UCSD-AML1 (cell line): ENCODE measurements at regions not wholly inside any gene's neighbourhood (a gene's known extent, or its start where the extent isn't known, plus 50 kb on each side); places are given as distances from the start of the nearest gene placed in this dataset.

Source experiments
- DNase-seq: peaks from one replicate; lab custom pipeline; 2025; ENCODE audit not compliant: unreplicated experiment; lab: John Stamatoyannopoulos, UW

- no peak for DNase-seq
These were observed 73.1 kb upstream of the CXCR4 start for GRCh38 chr2:136191041-136191440.

- no peak for DNase-seq
These were observed 71.4 kb upstream of the CXCR4 start for GRCh38 chr2:136189221-136189782.

- DNase-seq: no peak
These were observed 70.1 kb upstream of the CXCR4 start for GRCh38 chr2:136188086-136188485.

- DNase-seq: no peak
These were observed 68.2 kb upstream of the CXCR4 start for GRCh38 chr2:136185981-136186776.

GRCh38 chr2:136183097-136183496 is 65.1 kb upstream of the CXCR4 start:
- no peak for DNase-seq

GRCh38 chr2:136182315-136182714 is 64.4 kb upstream of the CXCR4 start:
- DNase-seq: no peak

GRCh38 chr2:136179602-136179975 is 61.6 kb upstream of the CXCR4 start:
- no peak for DNase-seq

- no peak for DNase-seq
These were observed 61.1 kb upstream of the CXCR4 start for GRCh38 chr2:136178941-136179601.

GRCh38 chr2:136175868-136176267 is 57.9 kb upstream of the CXCR4 start:
- DNase-seq: no peak

- DNase-seq: no peak
These were observed 57.5 kb upstream of the CXCR4 start for GRCh38 chr2:136175466-136175865.

GRCh38 chr2:136173126-136173525 is 55.2 kb upstream of the CXCR4 start:
- DNase-seq: no peak

GRCh38 chr2:136171223-136171622 is 53.3 kb upstream of the CXCR4 start:
- no peak for DNase-seq

GRCh38 chr2:136168720-136169119 is 50.8 kb upstream of the CXCR4 start:
- DNase-seq: no peak

GRCh38 chr2:136167721-136168475 is 49.9 kb upstream of the CXCR4 start:
- DNase-seq: no peak
